Keratinocyte (primary cell): ENCODE measurements at regions not wholly inside any gene's neighbourhood (a gene's known extent, or its start where the extent isn't known, plus 50 kb on each side); places are given as distances from the start of the nearest gene placed in this dataset.

Experiments used
- EZH2 ChIP-seq: IDR thresholded peaks from one replicate; pipeline ENCODE4 v1.6.1; 2012; ENCODE audit warnings: inconsistent platforms, mild to moderate bottlenecking, low read length, moderate library complexity
- TF ChIP-seq, protein P1 (sequence below), 3 experiments: IDR thresholded peaks in 1 of 3; conservative IDR thresholded peaks in 1 of 3; optimal IDR thresholded peaks in 1 of 3; 2 replicates in 2 of 3; 3 replicates in 1 of 3; pipeline versions ENCODE3 to v1.5.1; 2011; ENCODE audit warnings: low read length in 3 of 3, mild to moderate bottlenecking in 3 of 3, moderate library complexity in 2 of 3, control low read depth in 1 of 3, inconsistent platforms in 1 of 3; ENCODE audit not compliant: insufficient read depth in 2 of 3; ENCODE audit errors: extremely low read depth in 1 of 3

DNA sequence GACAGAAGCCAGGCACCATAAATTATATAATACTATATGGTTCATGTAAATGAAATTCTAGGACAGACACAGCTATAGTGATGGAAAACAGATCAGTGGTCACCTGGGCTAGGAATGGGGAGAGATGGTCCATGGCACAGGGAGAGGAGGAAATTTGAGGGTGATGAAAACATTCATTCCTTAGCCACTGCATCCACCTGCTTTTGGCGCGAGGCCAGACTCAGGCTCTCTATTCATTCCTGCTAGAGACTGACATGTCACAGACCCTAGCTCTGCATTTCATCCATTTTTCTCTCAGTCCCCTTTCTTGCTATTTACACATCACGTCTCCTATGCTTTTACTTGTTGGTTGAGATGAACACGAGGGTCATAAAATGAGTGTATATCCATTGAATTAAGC, 628.3 kb upstream of the SLC10A2 start:
- TF ChIP-seq, protein P1, sequence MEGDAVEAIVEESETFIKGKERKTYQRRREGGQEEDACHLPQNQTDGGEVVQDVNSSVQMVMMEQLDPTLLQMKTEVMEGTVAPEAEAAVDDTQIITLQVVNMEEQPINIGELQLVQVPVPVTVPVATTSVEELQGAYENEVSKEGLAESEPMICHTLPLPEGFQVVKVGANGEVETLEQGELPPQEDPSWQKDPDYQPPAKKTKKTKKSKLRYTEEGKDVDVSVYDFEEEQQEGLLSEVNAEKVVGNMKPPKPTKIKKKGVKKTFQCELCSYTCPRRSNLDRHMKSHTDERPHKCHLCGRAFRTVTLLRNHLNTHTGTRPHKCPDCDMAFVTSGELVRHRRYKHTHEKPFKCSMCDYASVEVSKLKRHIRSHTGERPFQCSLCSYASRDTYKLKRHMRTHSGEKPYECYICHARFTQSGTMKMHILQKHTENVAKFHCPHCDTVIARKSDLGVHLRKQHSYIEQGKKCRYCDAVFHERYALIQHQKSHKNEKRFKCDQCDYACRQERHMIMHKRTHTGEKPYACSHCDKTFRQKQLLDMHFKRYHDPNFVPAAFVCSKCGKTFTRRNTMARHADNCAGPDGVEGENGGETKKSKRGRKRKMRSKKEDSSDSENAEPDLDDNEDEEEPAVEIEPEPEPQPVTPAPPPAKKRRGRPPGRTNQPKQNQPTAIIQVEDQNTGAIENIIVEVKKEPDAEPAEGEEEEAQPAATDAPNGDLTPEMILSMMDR (optimal IDR thresholded peaks at IDR 0.05 in 1 of 3, IDR thresholded peaks at IDR 0.05 in 1 of 3, conservative IDR thresholded peaks at IDR 0.05 in 1 of 3; ENCODE audit: extremely low read depth in 1 of 3, insufficient read depth in 2 of 3, low read length in 3 of 3), result no peak
- TF ChIP-seq EZH2, result no peak
